ENCODE measurements at regions not wholly inside any gene's neighbourhood (a gene's known extent, or its start where the extent isn't known, plus 50 kb on each side); places are given as distances from the start of the nearest gene placed in this dataset.

DNA sequence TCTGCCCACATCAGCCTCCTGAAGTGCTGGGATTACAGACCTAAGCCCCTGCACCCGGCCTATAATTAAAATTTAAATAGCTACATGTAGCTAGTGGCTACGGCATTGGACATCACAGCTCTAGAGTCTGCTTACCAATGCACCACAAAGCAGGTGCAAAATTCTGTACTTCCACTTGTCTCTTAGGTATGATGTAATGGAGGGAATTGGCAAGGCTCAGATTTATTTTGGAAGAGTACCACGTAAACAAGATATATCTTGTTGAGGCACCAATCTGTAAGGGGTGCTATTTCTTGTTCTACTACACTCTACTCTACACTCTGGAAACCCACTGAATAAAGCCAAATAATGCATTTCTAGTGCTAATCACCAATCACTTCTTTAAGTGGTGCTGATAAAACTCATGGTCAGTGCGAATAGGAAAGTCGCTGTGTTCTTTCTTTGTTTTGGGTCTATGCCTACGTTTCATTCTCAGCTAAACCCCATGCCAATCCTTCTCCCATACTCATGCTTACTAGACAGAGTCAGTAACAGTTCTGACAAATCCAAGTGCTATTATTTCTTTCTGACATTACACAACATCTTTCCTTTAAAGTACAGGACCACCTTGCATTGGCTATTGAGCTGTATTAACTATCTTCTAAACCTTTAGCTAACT, 92.3 kb downstream of the GC start:
- ATAC-seq (no peak), DNase-seq (no peak)
- intact Hi-C loops (cut with DNase I, micrococcal nuclease): no loop called here

DNA sequence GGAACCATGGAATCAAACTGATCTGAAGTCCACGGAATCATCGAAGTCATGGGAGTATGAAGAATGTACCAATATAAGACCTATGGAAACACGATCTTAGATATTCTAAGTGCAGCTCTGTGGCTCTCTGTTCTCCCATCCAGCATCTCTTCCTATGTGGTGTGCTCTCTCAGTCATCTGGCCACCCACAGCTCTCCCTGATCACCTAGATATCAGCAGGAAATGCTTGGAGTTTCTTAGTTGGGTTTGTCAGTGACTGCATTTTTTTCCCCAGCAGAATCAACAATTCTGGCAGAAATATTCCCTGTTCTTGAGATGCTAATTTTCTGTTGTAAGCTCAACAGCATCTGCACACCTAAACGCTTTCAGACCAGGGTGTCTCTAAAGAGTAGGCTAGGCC, 94.1 kb downstream of the GC start:
- ATAC-seq (no peak), DNase-seq (no peak)
- intact Hi-C loops (cut with DNase I, micrococcal nuclease): no loop called here

DNA sequence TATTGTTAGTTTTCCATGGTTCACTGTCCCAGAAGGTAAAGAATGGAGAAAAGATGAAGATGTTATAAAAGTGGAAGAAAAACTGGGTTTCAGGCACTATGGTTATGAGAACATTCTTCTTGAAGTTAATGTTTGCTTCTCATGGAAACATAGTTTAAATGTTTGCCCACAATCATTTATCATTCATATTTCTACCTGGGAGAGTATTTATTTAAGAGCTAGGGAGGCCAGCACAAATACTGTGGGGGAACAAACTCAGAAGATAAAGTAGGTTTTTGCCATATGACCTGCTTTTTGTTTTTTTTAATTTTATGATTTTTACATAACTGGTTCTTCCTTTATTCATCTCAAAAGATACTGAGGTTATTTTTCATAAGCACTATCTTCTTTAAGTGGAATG, 96.8 kb downstream of the GC start:
- DNase-seq (no peak), ATAC-seq (no peak)

DNA sequence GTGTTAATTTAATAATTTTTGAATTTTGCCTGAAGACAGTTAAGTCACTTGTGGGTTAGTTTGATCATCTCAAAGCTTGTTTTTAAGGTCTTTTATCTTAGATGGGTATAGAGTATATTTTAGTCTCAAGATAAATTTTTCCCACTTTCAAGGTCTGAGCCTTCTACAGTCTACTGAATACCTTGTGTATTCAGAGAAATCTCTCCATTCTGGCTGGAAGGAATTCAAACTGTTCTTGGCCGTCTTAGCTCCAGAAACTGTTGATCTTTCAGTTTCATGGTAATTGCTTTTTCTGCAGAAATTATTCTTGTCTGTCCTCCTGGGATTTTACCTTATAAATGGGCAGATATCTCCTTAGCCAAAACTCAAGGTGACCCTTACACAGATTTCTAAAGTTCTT, 97.9 kb downstream of the GC start:
- intact Hi-C loops (cut with DNase I, micrococcal nuclease): no loop called here
- ATAC-seq (no peak), DNase-seq (no peak)

More for the DNA sequence above, 96.8 kb downstream of the GC start:
- intact Hi-C loops (cut with DNase I, micrococcal nuclease): no loop called here

DNA sequence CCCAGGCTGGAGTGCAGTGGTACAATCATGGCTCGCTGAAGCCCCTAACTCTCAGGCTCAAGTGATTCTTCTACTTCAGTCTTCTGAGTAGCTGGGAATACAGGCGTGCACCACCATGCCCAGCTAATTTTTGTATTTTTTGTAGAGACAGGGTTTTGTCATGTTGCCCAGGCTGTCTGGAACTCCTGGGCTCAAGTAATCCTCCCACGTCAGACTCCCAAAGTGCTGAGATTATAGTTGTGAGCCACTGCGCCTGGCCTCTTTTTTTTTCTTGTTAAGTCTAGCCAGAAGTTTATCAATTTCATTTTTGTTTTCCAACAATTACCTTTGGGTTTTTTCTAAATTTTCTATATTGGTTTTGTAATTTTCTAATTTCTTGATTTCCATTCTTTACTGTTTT, 100.6 kb downstream of the GC start:
- no peak for DNase-seq
- intact Hi-C loops (cut with DNase I, micrococcal nuclease): no loop called here
- no peak for ATAC-seq

DNA sequence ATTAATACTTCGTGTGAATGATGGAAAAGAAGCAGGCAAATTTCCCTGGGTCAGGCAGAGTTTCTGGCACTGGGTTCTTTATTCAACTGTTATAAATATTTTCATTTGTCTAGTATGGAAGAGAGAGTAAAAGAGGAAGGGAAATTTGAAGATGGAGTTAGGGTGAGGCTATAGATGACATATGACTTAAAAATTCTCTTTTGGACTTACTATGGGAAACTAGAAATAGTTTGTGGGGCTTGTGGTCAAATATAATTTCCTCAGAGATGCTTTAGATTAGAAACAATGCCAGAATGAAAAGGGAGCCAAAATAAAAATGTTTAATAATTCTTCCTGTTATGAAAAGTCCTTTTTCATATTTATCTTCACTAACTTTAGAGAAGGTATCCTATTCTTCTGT, 103.2 kb downstream of the GC start:
- intact Hi-C loops (cut with DNase I, micrococcal nuclease): no loop called here

DNA sequence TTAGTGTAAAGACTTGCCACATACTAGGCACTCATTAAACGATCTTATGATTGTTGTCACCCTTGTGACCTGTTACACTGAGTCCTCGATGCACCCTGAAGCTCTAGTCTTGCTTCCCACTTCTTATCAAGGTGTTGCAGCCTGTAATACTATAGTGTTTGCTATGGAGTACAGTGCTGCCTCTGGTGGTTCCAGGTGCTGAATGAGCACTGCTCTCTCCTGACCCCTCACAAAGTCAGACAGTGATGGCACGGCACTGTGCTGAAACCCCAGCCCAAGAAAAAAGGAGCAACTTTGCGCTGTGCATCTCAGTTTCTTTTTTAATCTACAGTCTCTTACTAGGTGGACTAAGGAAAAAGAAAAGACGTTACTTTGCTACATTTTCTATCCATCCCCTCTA, 106.3 kb downstream of the GC start:
- DNase-seq (no peak), ATAC-seq (no peak)
- intact Hi-C loops (cut with DNase I, micrococcal nuclease): no loop called here

More for the DNA sequence above, 103.2 kb downstream of the GC start:
- DNase-seq: no peak
- ATAC-seq: no peak

DNA sequence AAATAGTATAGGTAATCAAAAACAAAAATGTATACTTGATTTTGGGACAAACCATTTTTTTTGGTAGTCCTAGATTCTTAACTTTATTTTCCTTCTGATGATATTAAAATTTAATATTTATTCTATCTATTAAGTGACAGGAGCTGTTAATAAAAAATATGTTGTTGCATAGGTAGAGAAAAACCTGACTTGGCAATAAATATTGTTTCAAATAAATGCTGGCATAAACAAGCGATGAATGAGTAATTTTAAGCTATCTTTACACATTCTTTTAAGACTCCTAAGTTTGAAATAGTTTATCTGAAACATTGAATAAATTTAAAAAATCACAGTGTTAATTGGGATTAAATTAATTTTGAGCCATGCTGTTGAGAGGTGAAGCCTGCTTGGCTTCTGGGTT, 114.6 kb downstream of the GC start:
- ATAC-seq (no peak), DNase-seq (no peak)
- intact Hi-C loops (cut with DNase I, micrococcal nuclease): no loop called here

GRCh38 chr4:71665358-71665757, 118.5 kb downstream of the GC start:
- intact Hi-C loops (cut with DNase I, micrococcal nuclease): no loop called here
- DNase-seq: no peak
- ATAC-seq: peak; percentile 75

GRCh38 chr4:71664366-71664765, 119.5 kb downstream of the GC start:
- intact Hi-C loops (cut with DNase I, micrococcal nuclease): no loop called here
- ATAC-seq: no peak
- no peak for DNase-seq

DNA sequence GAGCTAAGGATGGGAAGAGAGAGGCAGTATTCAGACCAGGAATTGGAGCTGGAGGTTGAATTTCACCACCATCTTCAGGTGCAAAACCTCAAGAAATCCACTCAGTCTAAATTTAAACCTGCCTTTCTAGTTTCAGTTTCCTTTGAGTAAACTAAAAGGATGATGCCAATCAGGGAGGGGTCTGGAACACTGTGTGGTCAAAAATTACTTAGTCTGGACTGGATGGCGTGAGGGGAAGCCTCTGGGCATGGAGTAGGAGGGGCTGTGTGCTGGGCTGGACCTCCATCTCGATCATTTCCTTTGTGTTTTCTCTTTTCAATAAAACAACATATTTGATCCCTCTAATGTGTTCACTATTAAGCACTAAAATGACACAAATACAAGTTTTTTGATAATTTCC, 120.1 kb downstream of the GC start:
- no peak for ATAC-seq
- no peak for DNase-seq
- intact Hi-C loops (cut with DNase I, micrococcal nuclease): no loop called here

GRCh38 chr4:71659979-71660378, 123.9 kb downstream of the GC start:
- intact Hi-C loops (cut with DNase I, micrococcal nuclease): no loop called here
- DNase-seq (no peak), ATAC-seq (no peak)

DNA sequence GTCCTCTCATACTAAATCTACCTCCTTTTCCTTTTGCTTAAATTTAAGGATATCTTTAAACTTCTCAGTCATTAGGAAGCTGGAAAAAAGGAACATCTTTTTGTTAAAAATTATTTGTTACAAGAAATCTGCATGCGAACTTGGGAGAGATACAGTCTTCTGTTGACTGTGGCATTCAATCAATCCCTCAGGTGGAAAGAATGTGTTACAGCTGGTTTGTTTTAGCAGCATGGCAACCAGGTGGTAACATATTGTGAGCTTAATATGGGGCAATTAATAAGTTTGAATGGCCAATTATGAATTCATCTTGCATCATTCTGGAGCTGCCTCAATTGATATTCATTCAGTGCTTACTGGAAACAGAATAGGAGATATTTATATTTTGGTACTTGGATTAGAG, 135.0 kb downstream of the GC start:
- ATAC-seq (no peak), DNase-seq (no peak)
- intact Hi-C loops (cut with DNase I, micrococcal nuclease): no loop called here

- intact Hi-C loops (cut with DNase I, micrococcal nuclease): no loop called here
- DNase-seq (no peak), ATAC-seq (no peak)
Observed at GRCh38 chr4:71648448-71648847, 135.4 kb downstream of the GC start.

DNA sequence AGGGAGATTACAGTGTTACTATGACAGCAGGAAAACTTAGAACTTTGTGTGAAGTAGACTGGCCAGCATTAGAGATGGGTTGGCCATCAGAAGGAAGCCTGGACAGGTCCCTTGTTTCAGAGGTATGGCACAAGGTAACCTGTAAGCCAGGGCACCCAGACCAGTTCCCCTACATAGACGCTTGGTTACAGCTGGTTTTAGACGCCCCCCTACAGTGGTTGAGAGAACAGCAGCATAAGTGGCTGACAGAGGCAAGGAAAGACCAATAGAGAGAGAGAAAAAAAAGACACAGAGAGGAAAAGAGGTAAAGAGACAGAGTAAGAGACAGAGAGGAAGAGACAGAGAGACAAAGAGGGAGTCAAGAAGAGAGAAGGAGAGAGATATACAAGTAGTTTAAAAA, 144.5 kb downstream of the GC start:
- ATAC-seq: no peak
- DNase-seq: no peak
- intact Hi-C loops (cut with DNase I, micrococcal nuclease): no loop called here

DNA sequence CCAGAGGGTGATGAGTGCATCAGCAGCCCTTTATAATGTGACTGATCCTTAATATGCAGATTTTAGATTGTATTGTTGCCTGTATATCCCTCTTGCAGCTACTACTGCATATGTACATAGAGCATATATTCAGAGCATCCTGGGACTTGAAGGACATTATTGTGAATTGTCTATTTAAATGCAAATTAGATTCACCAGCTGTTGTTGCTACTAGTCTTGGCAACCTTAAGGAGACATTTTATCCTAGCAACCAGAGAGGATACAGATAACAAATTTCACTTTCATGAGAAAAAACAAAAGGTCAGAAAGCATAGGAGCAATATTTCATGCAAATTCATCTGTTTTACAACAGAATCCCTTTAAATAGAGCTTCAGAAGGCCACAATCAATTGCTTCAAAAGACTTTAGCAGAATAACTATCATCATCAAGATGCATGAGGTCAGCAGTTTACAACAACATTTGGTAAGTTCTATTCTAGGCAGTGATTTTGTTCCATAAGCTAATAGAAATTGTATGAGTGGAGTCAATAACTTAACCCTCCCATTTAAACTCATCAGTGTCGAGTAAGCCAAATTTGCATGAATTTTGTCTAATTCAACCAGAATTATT, 148.6 kb downstream of the GC start:
- no peak for DNase-seq
- ATAC-seq: no peak
- intact Hi-C loops (cut with DNase I, micrococcal nuclease): no loop called here

DNA sequence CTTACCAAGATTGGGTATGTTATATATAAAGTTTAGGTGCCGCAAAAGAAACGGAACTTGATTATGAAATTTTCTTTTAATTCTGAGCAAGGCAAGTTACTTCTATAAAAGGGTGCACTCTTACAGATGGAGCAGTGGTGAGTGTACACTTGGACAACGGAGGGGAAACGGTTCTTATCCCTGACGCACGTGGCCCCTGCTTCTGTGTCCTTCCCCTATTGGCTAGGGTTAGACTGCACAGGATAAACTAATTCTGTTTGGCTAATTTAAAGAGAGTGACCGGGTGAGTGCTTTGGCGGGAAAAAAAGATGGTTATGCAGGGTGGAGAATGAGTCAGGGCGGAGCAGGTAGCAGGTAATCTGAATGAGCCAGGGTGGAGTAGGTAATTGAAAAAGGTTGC, 149.5 kb downstream of the GC start:
- no peak for DNase-seq
- no peak for ATAC-seq
- intact Hi-C loops (cut with DNase I, micrococcal nuclease): no loop called here

DNA sequence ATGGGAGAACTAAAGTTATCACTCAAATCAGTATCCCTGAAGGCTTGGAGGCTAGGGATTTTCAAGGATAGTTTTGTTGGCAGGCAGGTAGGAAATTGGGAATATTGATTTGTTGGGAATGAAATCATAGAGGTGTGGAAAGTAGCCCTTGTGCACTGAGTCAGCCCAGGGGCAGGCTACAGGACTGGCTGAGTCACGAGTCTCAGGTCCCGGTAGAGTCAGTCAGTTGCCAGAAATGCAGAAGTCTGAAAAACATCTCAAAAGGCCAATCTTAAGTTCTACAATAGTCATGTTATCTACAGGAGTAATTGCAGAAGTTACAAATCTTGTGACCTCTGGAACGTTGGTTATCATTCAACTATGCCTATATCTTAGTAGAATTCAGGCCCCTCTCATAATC, 153.1 kb downstream of the GC start:
- no peak for DNase-seq
- no peak for ATAC-seq
- intact Hi-C loops (cut with DNase I, micrococcal nuclease): no loop called here

DNA sequence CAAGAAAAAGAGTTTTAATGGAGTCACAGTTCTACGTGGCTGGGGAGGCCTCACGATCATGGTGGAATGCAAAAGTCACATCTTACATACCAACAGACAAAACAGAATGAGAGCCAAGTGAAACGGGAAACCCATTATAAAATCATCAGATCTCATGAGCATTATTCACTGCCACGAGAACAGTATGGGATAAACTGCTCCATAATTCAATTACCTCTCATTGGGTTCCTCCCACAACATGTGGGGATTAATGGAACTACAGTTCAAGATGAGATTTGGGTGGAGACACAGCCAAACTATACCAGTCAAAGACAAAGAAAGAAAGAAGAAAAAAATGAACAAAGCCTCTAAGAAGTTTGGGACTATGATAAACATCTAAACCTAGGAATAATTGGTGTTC, 158.9 kb downstream of the GC start:
- DNase-seq (no peak), ATAC-seq (no peak)
- intact Hi-C loops (cut with DNase I, micrococcal nuclease): no loop called here
